Stomach (tissue), 8 donors: ENCODE measurements at regions not wholly inside any gene's neighbourhood (a gene's known extent, or its start where the extent isn't known, plus 50 kb on each side); places are given as distances from the start of the nearest gene placed in this dataset.

ENCODE experiments used
- DNase-seq, 2 donors: peaks; one replicate each; pipeline versions ENCODE4 v3.0.0 to v3.0.0-alpha.2; 2013 to 2019
- H3K27ac ChIP-seq, 5 donors: fragments of 200-600 bp in 4 of 5; sonication (generic) in 4 of 5; one replicate each; pipeline ENCODE4 v1.5.1; 2013 to 2019; ENCODE audit warnings: mild to moderate bottlenecking in 1 of 5, moderate library complexity in 1 of 5
- H3K27me3 ChIP-seq, 3 donors: fragments of 200-600 bp; sonication (generic); one replicate each; pipeline ENCODE4 v1.5.1; 2017 to 2019; ENCODE audit warnings: mixed run types in 1 of 3
- H3K36me3 ChIP-seq, 4 donors: fragments of 200-600 bp; sonication (generic); 1 replicate in 3 of 4; 2 replicates in 1 of 4; pipeline ENCODE4 v1.5.1; 2016 to 2019
- H3K4me1 ChIP-seq, 4 donors: fragments of 200-600 bp; sonication (generic); one replicate each; pipeline ENCODE4 v1.5.1; 2016 to 2019
- H3K4me3 ChIP-seq, 4 donors: fragments of 200-600 bp; sonication (generic) in 3 of 4; one replicate each; pipeline ENCODE4 v1.5.1; 2016 to 2019; ENCODE audit warnings: mild to moderate bottlenecking in 1 of 4
- H3K9me3 ChIP-seq, 4 donors: fragments of 200-600 bp; sonication (generic); one replicate each; pipeline ENCODE4 v1.5.1; 2016 to 2019
- EP300 ChIP-seq: sonication (generic); formaldehyde crosslinking; IDR thresholded peaks from one replicate; pipeline ENCODE4 v1.6.1; 2017; ENCODE audit warnings: antibody characterized with exemption
- POLR2A ChIP-seq, 4 donors: fragments of 450-650 bp; IDR thresholded peaks; one replicate each; pipeline ENCODE4 v1.6.1; 2016; ENCODE audit warnings: antibody characterized with exemption in 4 of 4, control low read depth in 2 of 4, mild to moderate bottlenecking in 1 of 4, moderate library complexity in 1 of 4
- POLR2AphosphoS5 ChIP-seq, 3 donors: sonication (generic); formaldehyde crosslinking; IDR thresholded peaks; one replicate each; pipeline ENCODE4 v1.6.1; 2016; ENCODE audit warnings: antibody characterized with exemption in 3 of 3
- WGBS, 5 donors: extraction: QIAGEN DNeasy Blood & Tissue Kit in 3 of 5; methylation state at CpG; one replicate each; pipeline versions ENCODE4 v1.1.5 to v1.1.7; 2013 to 2018; 5-methylcytosine and 5-hydroxymethylcytosine counted together
- intact Hi-C: fragments of 100-400 bp; cut with DNase I; formaldehyde crosslinking; loops from one replicate; pipeline ENCODE4 v1.15.1; 2023; ENCODE audit warnings: low total_unique reads
- TF ChIP-seq, protein P1 (sequence below), 7 experiments: fragments of 450-650 bp in 4 of 7; fragments of 200-600 bp in 3 of 7; sonication (generic) in 3 of 7; IDR thresholded peaks; one replicate each; pipeline ENCODE4 v1.5.1; 2016 to 2019; ENCODE audit warnings: antibody characterized with exemption in 7 of 7, control low read depth in 2 of 7, mild to moderate bottlenecking in 1 of 7
- donor health status: healthy with polysubstance abuse.
- donor health status: Bipolar disorder and iron deficiency.
- donor health status: healthy.

DNA sequence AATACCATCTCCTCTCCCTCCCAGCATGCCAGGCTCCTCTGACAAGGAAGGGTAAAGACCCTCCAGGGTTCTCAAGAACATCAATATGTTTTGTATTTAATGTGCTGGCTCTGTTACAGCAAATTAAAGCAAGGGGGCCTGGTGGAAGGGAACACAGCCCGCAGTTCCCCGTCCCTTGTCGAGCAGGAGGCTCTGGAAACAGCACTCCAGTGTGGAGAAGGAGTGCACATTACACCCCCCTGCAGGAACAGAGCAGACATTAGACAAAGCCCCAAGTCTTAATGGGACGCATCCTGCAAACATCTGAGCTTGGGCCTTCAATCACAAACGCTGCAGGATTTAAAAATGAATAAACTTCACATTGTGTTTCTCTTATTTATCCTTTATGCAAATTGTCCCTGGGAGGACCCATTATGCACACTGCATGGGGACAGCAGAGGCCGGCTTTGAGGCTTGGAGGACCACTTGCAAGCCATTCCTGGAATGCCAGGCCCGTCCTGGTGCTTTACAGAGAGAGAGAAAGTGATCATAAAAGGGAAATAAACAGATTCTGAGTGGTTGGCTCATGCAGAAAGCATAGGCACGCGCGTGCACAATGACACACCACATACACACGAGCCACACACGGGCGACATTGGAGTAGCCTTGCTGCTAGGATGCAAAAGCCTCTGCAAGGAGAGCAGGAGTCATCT lies 328.7 kb downstream of the SMAD2 start:
- Histone ChIP-seq H3K27ac (no peak overlapping the region), H3K36me3 (no peaks in the 10 kb centered on the region), H3K4me1 (no peaks in the 10 kb centered on the region), H3K4me3 (no peak overlapping the region), H3K9me3 (no peaks in the 10 kb centered on the region), H3K27me3 (no peaks in the 10 kb centered on the region)
- TF ChIP-seq, protein P1, sequence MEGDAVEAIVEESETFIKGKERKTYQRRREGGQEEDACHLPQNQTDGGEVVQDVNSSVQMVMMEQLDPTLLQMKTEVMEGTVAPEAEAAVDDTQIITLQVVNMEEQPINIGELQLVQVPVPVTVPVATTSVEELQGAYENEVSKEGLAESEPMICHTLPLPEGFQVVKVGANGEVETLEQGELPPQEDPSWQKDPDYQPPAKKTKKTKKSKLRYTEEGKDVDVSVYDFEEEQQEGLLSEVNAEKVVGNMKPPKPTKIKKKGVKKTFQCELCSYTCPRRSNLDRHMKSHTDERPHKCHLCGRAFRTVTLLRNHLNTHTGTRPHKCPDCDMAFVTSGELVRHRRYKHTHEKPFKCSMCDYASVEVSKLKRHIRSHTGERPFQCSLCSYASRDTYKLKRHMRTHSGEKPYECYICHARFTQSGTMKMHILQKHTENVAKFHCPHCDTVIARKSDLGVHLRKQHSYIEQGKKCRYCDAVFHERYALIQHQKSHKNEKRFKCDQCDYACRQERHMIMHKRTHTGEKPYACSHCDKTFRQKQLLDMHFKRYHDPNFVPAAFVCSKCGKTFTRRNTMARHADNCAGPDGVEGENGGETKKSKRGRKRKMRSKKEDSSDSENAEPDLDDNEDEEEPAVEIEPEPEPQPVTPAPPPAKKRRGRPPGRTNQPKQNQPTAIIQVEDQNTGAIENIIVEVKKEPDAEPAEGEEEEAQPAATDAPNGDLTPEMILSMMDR (IDR thresholded peaks at IDR 0.05), result no peak
- TF ChIP-seq POLR2A (IDR thresholded peaks at IDR 0.05) (no peak), EP300 (no peak), POLR2AphosphoS5 (IDR thresholded peaks at IDR 0.05) (no peak)
- DNase-seq, result no peak
- 72 to 81% (median 77%) methylated on average over 13 of the region's 13 CpGs for WGBS, 5 donors
- intact Hi-C loops, result no loop called here

DNA sequence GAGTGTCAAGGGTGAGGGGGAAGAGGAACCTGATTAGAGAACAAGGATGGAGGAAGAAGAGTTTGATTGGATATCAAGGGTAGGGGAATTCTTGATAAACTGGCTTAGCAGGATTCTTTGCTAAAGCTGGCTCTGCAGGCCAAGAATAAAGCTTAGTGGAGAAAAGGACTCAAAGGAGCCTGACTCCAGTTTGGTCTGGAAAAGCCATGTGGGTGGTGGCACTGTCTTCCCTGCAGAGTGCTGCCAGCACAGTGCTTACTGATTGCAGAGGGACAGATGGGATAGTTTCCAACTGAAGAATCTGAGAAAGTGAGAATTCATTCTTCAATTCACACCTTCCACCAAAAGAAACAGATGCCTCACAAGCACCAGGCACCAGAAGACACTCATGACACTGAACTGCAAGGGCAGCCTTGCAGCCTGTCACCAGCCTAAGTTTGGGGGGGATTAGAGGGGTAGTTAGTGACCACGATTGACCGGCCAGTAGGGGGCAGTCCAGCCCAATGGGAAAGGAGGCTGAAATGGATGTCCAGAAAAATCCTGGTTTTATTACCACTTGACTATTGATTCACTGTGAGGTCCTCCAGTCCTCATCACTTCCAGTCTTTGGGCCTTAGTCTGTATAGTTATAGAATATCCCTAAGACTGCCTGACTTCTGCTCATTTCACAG lies 334.5 kb downstream of the SMAD2 start:
- peak in 1 of 2 donors; percentile 15 for DNase-seq
- Histone ChIP-seq H3K27me3 (peaks cover 0 to 18% (median 0%) of the 10 kb centered on the region in 3 donors), H3K4me3 (no peak overlapping the region), H3K27ac (no peak overlapping the region), H3K4me1 (no peaks in the 10 kb centered on the region), H3K36me3 (no peaks in the 10 kb centered on the region), H3K9me3 (peaks cover 0 to 15% (median 13%) of the 10 kb centered on the region in 4 donors)
- no peak for TF ChIP-seq EP300
- no peak for TF ChIP-seq POLR2A (IDR thresholded peaks at IDR 0.05)
- no peak for TF ChIP-seq POLR2AphosphoS5 (IDR thresholded peaks at IDR 0.05)
- TF ChIP-seq, protein P1 (IDR thresholded peaks at IDR 0.05), result no peak
- intact Hi-C loops, result no loop called here
- WGBS, 5 donors, result 0 to 9% (median 6%) methylated on average over 2 of the region's 2 CpGs

DNA sequence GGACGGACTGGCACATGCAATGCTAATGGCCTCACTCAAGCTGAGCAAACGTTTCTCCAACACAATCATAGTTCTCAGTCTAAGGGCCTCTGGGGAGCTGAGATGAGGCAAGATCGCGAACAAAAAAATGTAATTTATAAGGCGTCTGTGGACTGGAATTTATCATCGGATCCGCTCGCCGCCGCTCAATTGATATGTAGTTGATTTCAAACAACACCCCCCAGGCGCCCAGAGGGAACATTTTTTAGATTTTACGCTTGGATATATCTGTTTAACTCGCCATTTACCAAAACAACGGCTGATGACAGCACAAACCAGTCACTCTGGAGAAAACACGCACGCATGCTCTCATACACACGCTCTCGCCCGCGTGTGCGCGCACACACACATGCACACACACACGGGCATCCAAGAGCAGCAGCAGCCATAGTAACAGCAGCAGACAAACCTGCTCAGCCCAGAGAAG lies 335.8 kb downstream of the SMAD2 start:
- intact Hi-C loops, result no loop called here
- DNase-seq, result peak in 1 of 2 donors; percentile 24
- no peak overlapping the region for H3K4me3 ChIP-seq
- TF ChIP-seq EP300, result no peak
- TF ChIP-seq POLR2A (IDR thresholded peaks at IDR 0.05), result no peak
- TF ChIP-seq, protein P1 (IDR thresholded peaks at IDR 0.05), result no peak
- no peak for TF ChIP-seq POLR2AphosphoS5 (IDR thresholded peaks at IDR 0.05)
- H3K9me3 ChIP-seq, result peaks cover 0 to 15% (median 13%) of the 10 kb centered on the region in 4 donors
- peaks cover 0 to 18% (median 0%) of the 10 kb centered on the region in 3 donors for H3K27me3 ChIP-seq
- WGBS, 5 donors, result 78 to 83% (median 80%) methylated on average over 23 of the region's 23 CpGs
- H3K36me3 ChIP-seq, result no peaks in the 10 kb centered on the region
- no peak overlapping the region for H3K27ac ChIP-seq
- no peaks in the 10 kb centered on the region for H3K4me1 ChIP-seq

DNA sequence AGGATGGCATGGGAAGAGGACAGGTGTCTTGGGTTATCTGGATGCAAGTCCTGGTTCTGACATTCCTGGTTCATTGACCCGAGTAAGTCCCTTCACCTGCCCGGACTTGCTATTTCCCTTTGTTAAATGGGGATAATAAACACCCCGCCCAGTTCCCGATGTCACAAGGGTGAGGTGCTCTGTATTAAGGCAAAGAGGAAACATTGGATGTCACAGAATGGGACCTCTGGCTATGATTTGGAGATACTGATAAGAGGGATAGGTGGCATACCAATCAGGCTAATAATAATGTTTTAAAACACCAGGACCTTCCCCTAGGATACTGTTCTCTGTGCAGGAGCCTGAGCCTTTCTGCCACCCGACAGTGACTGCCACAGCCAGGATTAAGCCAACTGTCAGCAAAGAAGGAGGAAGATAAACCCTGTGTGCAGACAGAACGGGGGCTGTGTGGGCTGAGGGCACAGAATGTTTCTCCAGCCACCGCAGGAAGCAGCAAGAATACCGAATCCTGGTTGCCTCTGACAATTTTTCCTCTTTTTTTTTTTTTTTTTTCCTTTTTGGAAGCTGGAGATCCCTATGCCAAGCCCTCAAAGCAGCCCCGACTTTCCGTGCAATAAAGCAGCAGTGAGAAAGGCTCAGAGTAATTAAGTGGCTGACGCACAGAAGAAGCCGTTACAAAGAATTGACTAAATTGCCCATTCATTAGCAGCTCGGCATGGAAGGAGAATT lies 336.6 kb downstream of the SMAD2 start:
- Histone ChIP-seq H3K27ac (no peak overlapping the region), H3K4me1 (no peaks in the 10 kb centered on the region), H3K9me3 (peaks cover 0 to 15% (median 13%) of the 10 kb centered on the region in 4 donors), H3K4me3 (no peak overlapping the region), H3K27me3 (peaks cover 0 to 18% (median 0%) of the 10 kb centered on the region in 3 donors), H3K36me3 (no peaks in the 10 kb centered on the region)
- WGBS, 5 donors, result 28 to 33% (median 31%) methylated on average over 13 of the region's 13 CpGs
- TF ChIP-seq POLR2AphosphoS5 (IDR thresholded peaks at IDR 0.05) (no peak), POLR2A (IDR thresholded peaks at IDR 0.05) (no peak)
- intact Hi-C loops, result no loop called here
- DNase-seq, result peak in 1 of 2 donors; percentile 27
